ENCODE measurements at regions not wholly inside any gene's neighbourhood (a gene's known extent, or its start where the extent isn't known, plus 50 kb on each side); places are given as distances from the start of the nearest gene placed in this dataset.

DNA sequence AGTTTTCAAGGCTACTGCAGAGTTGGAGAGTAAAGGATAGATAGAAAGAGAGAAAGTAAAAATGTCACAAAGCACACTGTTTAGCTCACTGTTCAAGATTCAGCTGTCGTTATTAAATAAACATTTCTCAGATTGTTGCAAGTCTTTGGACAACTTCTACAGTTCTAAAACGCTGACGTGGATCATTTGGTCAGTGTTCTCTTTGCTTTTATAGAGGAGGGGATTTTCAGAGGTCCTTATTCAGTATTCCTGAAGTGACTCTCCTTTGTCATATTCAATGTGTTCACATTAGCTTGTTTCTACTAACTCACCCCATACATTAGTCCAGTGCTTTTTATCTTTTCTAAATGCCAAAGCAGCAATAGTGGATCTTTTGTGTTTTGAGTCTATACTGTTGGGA, 154.7 kb upstream of the ARGLU1 start:
- no peak overlapping the region for H2AFZ ChIP-seq (ENCODE audit: low read length)
- no peak overlapping the region for H2AK5ac ChIP-seq (ENCODE audit: insufficient read length, low read length)

More for the DNA sequence above, 154.7 kb upstream of the ARGLU1 start:
- no peak overlapping the region for H4K5ac ChIP-seq (ENCODE audit: insufficient read length, low read depth, low read length)
- H3K9me3 ChIP-seq (ENCODE audit: control insufficient read depth, low read depth, low read length) = no peaks in the 10 kb centered on the region
- no peaks in the 10 kb centered on the region for H3K79me2 ChIP-seq (ENCODE audit: insufficient read depth, low read length)
- no peak overlapping the region for H3K4ac ChIP-seq (ENCODE audit: low read depth, low read length)
- H3K9ac ChIP-seq (ENCODE audit: extremely low read depth, insufficient read length, low read length) = no peak overlapping the region
- no peak overlapping the region for H3K56ac ChIP-seq (ENCODE audit: insufficient read length, low read depth, low read length)
- no peak overlapping the region for H3K4me2 ChIP-seq (ENCODE audit: insufficient read depth, insufficient read length, low read length)
- Mint-ChIP-seq H3K4me3 (no peak overlapping the region), H3K36me3 (ENCODE audit: insufficient read depth in 1 of 3, low read depth in 3 of 3) (peaks cover 0 to 11% (median 0%) of the 10 kb centered on the region in 3 experiments; a peak in 2 of 7 replicates), H3K27me3 (ENCODE audit: low read depth) (no peaks in the 10 kb centered on the region), H3K27ac (no peak overlapping the region), H3K9me3 (peaks cover 6 to 9% of the 10 kb centered on the region in 2 experiments), H3K4me1 (peaks cover 12 to 14% of the 10 kb centered on the region in 2 experiments)
- TF ChIP-seq, protein P1, sequence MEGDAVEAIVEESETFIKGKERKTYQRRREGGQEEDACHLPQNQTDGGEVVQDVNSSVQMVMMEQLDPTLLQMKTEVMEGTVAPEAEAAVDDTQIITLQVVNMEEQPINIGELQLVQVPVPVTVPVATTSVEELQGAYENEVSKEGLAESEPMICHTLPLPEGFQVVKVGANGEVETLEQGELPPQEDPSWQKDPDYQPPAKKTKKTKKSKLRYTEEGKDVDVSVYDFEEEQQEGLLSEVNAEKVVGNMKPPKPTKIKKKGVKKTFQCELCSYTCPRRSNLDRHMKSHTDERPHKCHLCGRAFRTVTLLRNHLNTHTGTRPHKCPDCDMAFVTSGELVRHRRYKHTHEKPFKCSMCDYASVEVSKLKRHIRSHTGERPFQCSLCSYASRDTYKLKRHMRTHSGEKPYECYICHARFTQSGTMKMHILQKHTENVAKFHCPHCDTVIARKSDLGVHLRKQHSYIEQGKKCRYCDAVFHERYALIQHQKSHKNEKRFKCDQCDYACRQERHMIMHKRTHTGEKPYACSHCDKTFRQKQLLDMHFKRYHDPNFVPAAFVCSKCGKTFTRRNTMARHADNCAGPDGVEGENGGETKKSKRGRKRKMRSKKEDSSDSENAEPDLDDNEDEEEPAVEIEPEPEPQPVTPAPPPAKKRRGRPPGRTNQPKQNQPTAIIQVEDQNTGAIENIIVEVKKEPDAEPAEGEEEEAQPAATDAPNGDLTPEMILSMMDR (conservative IDR thresholded peaks at IDR 0.05) = no peak
- peaks cover 2% of the 10 kb centered on the region for H3K4me1 ChIP-seq (ENCODE audit: insufficient read depth, low read length)
- WGBS (ENCODE audit: extremely low coverage, insufficient read length, low lambda C conversion rate) = no CpG with 5 or more reads among the region's 3 CpGs
- no peak for DNase-seq
- H3K27ac ChIP-seq (ENCODE audit: insufficient read length, low read depth, low read length) = no peak overlapping the region
- H3K14ac ChIP-seq (ENCODE audit: insufficient read depth, low read length) = no peak overlapping the region
- H2BK120ac ChIP-seq (ENCODE audit: low read depth, low read length, poor library complexity, severe bottlenecking) = no peak overlapping the region
- no peak overlapping the region for H2BK5ac ChIP-seq (ENCODE audit: insufficient read length, low read length)
- H4K91ac ChIP-seq (ENCODE audit: insufficient read length, low read depth, low read length) = no peak overlapping the region
- no peak overlapping the region for H2BK15ac ChIP-seq (ENCODE audit: low read depth, low read length)
- H3K23ac ChIP-seq (ENCODE audit: insufficient read length, low read depth, low read length) = no peak overlapping the region
- H3K79me1 ChIP-seq (ENCODE audit: insufficient read depth, low read depth, low read length, poor library complexity, severe bottlenecking) = no peaks in the 10 kb centered on the region
- H2BK12ac ChIP-seq (ENCODE audit: insufficient read length, low read depth, low read length) = no peak overlapping the region
- H4K8ac ChIP-seq (replicated peaks; ENCODE audit: insufficient read length, low read depth, low read length) = no peak overlapping the region
- H4K20me1 ChIP-seq (ENCODE audit: control insufficient read depth, insufficient read depth, insufficient read length) = no peaks in the 10 kb centered on the region
- no peaks in the 10 kb centered on the region for H3K23me2 ChIP-seq (ENCODE audit: insufficient read length, low read depth, low read length, poor library complexity, severe bottlenecking)
- H3T11ph ChIP-seq (ENCODE audit: low read length) = no peak overlapping the region
- H3K27me3 ChIP-seq (ENCODE audit: insufficient read depth, low read length) = no peaks in the 10 kb centered on the region
- H2BK20ac ChIP-seq (ENCODE audit: low read depth, low read length, poor library complexity, severe bottlenecking) = no peak overlapping the region
- no peak overlapping the region for H3K18ac ChIP-seq (ENCODE audit: insufficient read length, low read depth, low read length)

Measured in H9 (cell line).